Epithelial cell of esophagus (primary cell): ENCODE measurements at regions not wholly inside any gene's neighbourhood (a gene's known extent, or its start where the extent isn't known, plus 50 kb on each side); places are given as distances from the start of the nearest gene placed in this dataset.

Experiments used
- DNase-seq: peaks from one replicate; pipeline ENCODE4 v3.0.0; 2010; ENCODE audit warnings: low read depth
- H3K4me3 ChIP-seq: 2 replicates; pipeline ENCODE4 v1.5.1; 2011; ENCODE audit warnings: mild to moderate bottlenecking, low read length, control low read depth
- TF ChIP-seq, protein P1 (sequence below): IDR thresholded peaks from 2 replicates; pipeline ENCODE4 v1.5.1; 2011; ENCODE audit warnings: low read depth, mild to moderate bottlenecking, low read length, control low read depth, inconsistent platforms; ENCODE audit not compliant: insufficient read depth; ENCODE audit errors: missing control alignments

DNA sequence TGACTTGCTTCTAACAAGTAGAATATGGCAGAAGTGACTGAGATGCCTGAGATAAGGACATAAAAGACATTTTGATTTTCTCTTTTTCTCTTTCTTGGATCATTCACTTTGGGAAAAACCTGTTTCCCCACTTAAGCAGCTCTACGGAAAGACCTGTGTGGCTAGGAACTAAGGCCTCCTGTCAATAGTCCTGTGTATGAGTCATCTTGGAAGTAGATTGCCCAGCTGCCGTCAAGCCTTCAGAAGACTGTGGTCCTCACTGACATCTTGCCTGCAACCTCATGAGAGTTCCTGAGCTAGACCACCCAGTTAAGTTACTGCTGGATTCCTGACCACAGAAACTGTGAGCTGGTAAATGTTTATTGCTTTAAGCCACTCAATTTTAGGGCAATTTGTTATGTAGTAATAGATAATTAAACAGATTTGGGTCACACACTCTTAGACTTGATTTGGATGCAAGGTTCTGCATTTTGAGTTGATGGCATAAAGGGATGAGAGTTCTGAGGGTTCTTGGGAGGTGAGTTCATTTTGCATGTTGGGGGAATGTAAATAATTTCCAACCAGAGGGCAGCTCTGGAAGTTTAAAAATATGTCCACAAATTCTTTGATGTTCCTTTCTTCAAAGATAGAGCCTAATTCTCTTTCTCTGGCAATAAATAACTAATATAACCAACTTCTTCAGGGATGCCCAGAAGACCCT, 229.2 kb downstream of the SQOR start:
- H3K4me3 ChIP-seq, result no peak overlapping the region
- DNase-seq, result peak; percentile 85
- TF ChIP-seq, protein P1, sequence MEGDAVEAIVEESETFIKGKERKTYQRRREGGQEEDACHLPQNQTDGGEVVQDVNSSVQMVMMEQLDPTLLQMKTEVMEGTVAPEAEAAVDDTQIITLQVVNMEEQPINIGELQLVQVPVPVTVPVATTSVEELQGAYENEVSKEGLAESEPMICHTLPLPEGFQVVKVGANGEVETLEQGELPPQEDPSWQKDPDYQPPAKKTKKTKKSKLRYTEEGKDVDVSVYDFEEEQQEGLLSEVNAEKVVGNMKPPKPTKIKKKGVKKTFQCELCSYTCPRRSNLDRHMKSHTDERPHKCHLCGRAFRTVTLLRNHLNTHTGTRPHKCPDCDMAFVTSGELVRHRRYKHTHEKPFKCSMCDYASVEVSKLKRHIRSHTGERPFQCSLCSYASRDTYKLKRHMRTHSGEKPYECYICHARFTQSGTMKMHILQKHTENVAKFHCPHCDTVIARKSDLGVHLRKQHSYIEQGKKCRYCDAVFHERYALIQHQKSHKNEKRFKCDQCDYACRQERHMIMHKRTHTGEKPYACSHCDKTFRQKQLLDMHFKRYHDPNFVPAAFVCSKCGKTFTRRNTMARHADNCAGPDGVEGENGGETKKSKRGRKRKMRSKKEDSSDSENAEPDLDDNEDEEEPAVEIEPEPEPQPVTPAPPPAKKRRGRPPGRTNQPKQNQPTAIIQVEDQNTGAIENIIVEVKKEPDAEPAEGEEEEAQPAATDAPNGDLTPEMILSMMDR, result no peak

DNA sequence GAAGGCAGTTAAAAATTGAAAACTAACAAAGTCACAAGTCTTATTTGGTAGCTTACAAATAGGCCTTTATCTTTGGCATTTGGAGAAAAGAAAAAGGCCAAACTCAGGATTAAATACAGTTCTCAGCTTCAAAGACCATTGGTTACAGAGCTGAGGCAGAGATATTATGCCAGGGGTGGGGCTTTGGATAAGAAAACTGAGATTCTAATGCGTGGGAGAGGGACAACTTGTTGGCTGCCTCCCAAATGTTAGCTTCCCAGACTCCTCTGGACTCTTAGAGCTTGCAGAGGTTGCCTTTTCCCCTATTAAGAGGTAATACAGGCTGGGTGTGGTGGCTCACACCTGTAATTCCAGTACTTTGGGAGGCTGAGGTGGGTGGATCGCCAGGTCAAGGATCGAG, 231.8 kb downstream of the SQOR start:
- no peak overlapping the region for H3K4me3 ChIP-seq
- TF ChIP-seq, protein P1, result no peak
- DNase-seq, result no peak

DNA sequence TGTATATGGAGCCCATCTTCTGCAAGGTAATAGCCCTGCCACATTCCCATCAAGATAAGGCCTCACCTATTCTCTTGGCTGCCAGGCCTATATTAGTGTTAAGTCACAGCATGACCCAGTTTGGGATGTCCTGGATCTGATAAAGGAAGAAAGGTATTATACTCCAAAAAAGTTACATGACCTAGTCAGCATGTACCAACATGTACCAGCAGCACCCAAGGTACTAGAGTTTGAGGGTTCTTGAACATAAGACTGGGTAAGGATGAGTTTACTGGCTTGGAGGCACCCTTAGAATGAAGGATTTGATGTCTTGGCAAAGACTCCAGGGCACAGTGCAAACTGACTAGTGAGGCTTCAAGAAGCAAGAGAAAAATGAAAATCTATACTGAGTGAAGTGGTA, 232.5 kb downstream of the SQOR start:
- TF ChIP-seq, protein P1, result no peak
- DNase-seq, result peak; percentile 30
- H3K4me3 ChIP-seq, result no peak overlapping the region

DNA sequence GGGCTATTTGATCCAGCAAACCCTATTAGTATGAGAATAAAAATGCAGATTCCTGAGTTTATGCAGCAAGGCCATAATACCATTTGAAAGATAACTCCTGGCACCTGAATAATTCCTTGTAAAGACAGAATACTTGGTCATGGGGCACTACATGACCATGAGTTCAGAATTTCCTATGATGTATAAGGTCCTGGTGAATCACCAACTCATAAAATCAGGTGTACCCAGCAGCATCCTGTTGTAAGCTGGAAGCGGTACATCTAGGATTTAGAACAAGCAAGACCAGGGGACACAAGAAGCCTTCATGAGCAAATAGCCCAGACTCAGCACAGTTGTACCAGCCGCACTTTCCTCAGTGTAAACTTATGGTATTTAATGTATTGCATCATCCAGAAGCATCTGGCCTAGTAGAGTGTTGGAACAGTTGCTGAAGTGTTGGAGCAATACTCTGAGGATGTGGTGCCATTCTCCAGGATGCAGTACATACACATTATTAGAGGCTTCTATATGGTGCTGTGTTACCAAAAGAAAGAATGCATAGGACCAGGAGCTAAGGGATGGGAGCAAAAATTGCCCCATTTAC, 233.4 kb downstream of the SQOR start:
- TF ChIP-seq, protein P1, result no peak
- DNase-seq, result no peak
- H3K4me3 ChIP-seq, result no peak overlapping the region

DNA sequence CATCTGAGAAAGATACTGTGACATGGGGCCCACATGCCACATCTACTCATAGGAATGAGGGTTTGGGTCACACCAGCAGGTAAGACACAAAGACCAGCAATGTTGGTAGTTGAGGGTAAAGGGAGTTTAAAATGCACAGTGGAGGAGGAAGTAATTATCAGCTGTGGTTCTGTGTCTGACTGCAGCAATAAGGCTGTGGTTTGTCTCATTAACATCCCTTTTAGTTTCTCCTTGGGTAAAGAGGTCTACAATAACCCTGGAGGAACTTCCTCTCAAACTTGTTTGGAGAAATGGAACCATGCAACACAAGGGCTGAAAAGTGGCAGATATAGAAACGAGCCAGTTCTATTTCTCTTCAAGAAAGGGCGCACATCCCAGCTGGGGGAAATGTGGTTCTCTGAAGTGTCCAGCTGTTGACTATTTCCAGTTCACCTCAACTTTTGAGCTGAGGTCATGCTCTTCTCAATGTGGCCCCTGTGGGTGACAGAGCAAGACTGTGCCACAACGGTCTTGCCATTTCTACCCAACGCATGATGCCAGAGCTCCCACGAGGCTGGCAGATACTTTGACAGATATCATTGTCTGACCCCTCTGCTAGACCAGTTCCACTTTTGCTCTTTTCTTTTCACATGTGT, 234.3 kb downstream of the SQOR start:
- no peak overlapping the region for H3K4me3 ChIP-seq
- TF ChIP-seq, protein P1, result no peak

DNA sequence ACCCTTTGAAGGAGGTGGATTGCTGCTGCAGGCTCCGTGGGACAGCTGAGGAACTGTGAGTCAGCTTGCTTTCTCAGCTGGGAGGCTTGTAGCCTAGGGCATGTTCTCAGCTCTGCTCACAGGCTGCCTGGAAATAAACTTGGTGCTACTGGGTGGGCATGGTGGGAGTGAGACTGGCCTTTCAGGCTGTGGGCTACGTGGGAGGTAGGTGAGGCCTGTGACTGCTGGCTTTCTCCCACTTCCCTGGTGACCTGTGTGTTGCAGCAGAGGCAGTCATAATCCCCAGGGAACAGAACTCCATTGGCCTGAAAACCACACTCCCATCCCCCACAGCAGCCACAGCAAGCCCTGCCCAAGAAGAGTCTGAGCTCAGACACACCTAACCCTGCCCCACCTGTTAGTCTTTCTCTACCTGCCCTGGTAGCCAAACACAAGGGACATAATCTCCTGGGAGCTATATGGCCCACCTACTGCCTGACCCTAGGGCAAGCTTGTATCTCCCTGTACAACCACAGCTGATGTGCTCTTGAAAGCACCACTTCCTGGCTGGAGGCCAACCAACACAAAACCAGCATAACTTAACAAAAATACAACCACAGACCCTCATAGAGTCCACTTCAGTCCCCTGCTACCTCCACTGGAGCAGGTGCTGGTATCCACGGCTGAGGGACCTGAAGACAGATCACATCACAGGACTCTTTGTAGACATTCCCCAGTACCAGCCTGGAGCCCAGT, 236.5 kb downstream of the SQOR start:
- TF ChIP-seq, protein P1, result no peak
- H3K4me3 ChIP-seq, result no peak overlapping the region
- peak; percentile 87 for DNase-seq

More for the DNA sequence above, 234.3 kb downstream of the SQOR start:
- DNase-seq, result no peak
